ENCODE measurements at regions not wholly inside any gene's neighbourhood (a gene's known extent, or its start where the extent isn't known, plus 50 kb on each side); places are given as distances from the start of the nearest gene placed in this dataset.

DNA sequence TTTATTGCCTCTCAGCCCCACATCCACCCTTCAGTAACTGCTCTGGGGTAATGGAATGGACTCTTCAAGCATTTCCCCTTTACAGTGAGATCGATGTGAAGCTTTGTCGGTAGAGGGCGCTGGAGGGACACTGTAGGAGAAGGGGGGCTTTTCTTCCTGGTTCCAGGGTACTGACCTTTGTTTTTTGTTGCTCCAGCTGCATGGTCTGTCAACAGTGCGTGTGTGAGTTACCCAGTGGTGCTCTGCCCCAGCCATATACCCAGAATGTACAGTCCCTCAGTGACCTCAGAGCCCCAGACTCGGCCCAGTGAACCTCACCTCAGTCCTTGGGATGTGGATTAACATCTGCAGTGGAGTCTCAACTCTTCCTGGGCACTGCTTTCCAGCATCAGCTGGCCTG is 180.3 kb upstream of the TSC22D2 start:
- TF ChIP-seq, protein P1, sequence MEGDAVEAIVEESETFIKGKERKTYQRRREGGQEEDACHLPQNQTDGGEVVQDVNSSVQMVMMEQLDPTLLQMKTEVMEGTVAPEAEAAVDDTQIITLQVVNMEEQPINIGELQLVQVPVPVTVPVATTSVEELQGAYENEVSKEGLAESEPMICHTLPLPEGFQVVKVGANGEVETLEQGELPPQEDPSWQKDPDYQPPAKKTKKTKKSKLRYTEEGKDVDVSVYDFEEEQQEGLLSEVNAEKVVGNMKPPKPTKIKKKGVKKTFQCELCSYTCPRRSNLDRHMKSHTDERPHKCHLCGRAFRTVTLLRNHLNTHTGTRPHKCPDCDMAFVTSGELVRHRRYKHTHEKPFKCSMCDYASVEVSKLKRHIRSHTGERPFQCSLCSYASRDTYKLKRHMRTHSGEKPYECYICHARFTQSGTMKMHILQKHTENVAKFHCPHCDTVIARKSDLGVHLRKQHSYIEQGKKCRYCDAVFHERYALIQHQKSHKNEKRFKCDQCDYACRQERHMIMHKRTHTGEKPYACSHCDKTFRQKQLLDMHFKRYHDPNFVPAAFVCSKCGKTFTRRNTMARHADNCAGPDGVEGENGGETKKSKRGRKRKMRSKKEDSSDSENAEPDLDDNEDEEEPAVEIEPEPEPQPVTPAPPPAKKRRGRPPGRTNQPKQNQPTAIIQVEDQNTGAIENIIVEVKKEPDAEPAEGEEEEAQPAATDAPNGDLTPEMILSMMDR (IDR thresholded peaks at IDR 0.05) = peak; percentile 38
- TF ChIP-seq EZH2 (IDR thresholded peaks at IDR 0.05; ENCODE audit: borderline replicate concordance, insufficient read depth, low read depth, low read length, poor library complexity, severe bottlenecking) = no peak
